ENCODE measurements at regions not wholly inside any gene's neighbourhood (a gene's known extent, or its start where the extent isn't known, plus 50 kb on each side); places are given as distances from the start of the nearest gene placed in this dataset.

- no peak overlapping the region for H3K27ac ChIP-seq (ENCODE audit: control insufficient read depth, insufficient read depth)
- H3K9me3 ChIP-seq (replicated peaks; ENCODE audit: control insufficient read depth, insufficient read depth, low read length) = no peaks in the 10 kb centered on the region; the same call in 2 of the 3 replicates
- CTCF ChIA-PET = interaction anchor here (0.9 to 1.3 kb wide), 2 partner anchors 49 to 56 kb away, joined by 3 read pairs; no protein-coding TSS in a partner anchor
- no peak for DNase-seq (ENCODE audit: low read depth, low spot score)
- H3K27me3 ChIP-seq (replicated peaks in 1 of 2; ENCODE audit: control insufficient read depth in 2 of 2, insufficient read depth in 2 of 2, low read length in 1 of 2) = no peaks in the 10 kb centered on the region
- BruUV-seq (replicated peaks) = no TSS peak
- no peaks in the 10 kb centered on the region for H3K4me1 ChIP-seq (ENCODE audit: control insufficient read depth, insufficient read depth, low read length)
- no peaks in the 10 kb centered on the region for H3K79me2 ChIP-seq (ENCODE audit: control insufficient read depth, insufficient read depth, low read length)
- TF ChIP-seq ZBTB11 (CRISPR knock-in tag; IDR thresholded peaks at IDR 0.05) (no peak), GABPA (IDR thresholded peaks at IDR 0.05; ENCODE audit: low read depth) (no peak), SRF (IDR thresholded peaks at IDR 0.05; ENCODE audit: low read depth in 2 of 2, low read length in 2 of 2) (no peak), ZNF622 (IDR thresholded peaks at IDR 0.05) (no peak), BRCA1 (IDR thresholded peaks at IDR 0.05; ENCODE audit: low read depth, low read length) (no peak), BHLHE40 (IDR thresholded peaks at IDR 0.05; ENCODE audit: borderline replicate concordance in 1 of 2, low read depth in 2 of 2, low read length in 1 of 2) (no peak), CBX5 (IDR thresholded peaks at IDR 0.05; ENCODE audit: low read depth) (no peak), YBX1 (IDR thresholded peaks at IDR 0.05) (no peak), MYB (IDR thresholded peaks at IDR 0.05; ENCODE audit: borderline replicate concordance, low read depth, low read length) (no peak)
- ATAC-seq = no peak
- POLR2A ChIA-PET = no interaction called here
- in situ Hi-C loops (cut with MboI) = no loop called here
- intact Hi-C loops (cut with micrococcal nuclease; ENCODE audit: unreplicated experiment) = no loop called here
- no peak overlapping the region for H3K9ac ChIP-seq (ENCODE audit: control insufficient read depth, insufficient read depth, low read length)
- H4K20me1 ChIP-seq (ENCODE audit: control insufficient read depth, insufficient read depth) = no peaks in the 10 kb centered on the region
- no peak for FAIRE-seq
- H3K4me3 ChIP-seq = no peak overlapping the region
- WGBS (ENCODE audit: insufficient coverage, insufficient replicate concordance, low lambda C conversion rate, missing lambda C conversion rate) = 89% methylated on average over 5 of the region's 5 CpGs
- RAD21 ChIA-PET (ENCODE audit: unreplicated experiment) = interaction anchor here (0.7 kb wide), 1 partner anchor 13 kb away, joined by 3 read pairs; no protein-coding TSS in a partner anchor
- SMC1A ChIA-PET (ENCODE audit: uncharacterized antibody, unreplicated experiment) = interaction anchor here (0.9 to 1.7 kb wide), 4 partner anchors 11 to 135 kb away, joined by 3 to 4 read pairs (median 4); no protein-coding TSS in a partner anchor
- no peak overlapping the region for H2AFZ ChIP-seq (ENCODE audit: control insufficient read depth, low read depth, low read length)
- no peaks in the 10 kb centered on the region for H3K36me3 ChIP-seq (ENCODE audit: control insufficient read depth in 2 of 2, insufficient read depth in 2 of 2, low read length in 1 of 2)
- no peak overlapping the region for H3K4me2 ChIP-seq (ENCODE audit: control insufficient read depth, insufficient read depth)
Measured at GRCh38 chr2:195520671-195521155, 136.3 kb upstream of the SLC39A10 start.

Measured in GM12878 (cell line).